Transverse colon (tissue), 4 donors: ENCODE measurements at regions not wholly inside any gene's neighbourhood (a gene's known extent, or its start where the extent isn't known, plus 50 kb on each side); places are given as distances from the start of the nearest gene placed in this dataset.
"Not testable (repeated sequence)": the region's sequence is repeated elsewhere in the genome, so short reads cannot be mapped to it uniquely, and the experiment has no call there.

ENCODE experiments used
- POLR2AphosphoS5 ChIP-seq, 3 donors: sonication (generic); formaldehyde crosslinking; IDR thresholded peaks; one replicate each; pipeline ENCODE4 v1.6.1; 2016; ENCODE audit warnings: antibody characterized with exemption in 3 of 3
- TF ChIP-seq, protein P1 (sequence below), 5 experiments: fragments of 200-600 bp in 3 of 5; fragments of 450-650 bp in 2 of 5; sonication (generic) in 3 of 5; IDR thresholded peaks; 1 replicate in 2 of 5; 2 replicates in 3 of 5; pipeline ENCODE4 v1.5.1; 2016 to 2017; ENCODE audit warnings: antibody characterized with exemption in 5 of 5, inconsistent platforms in 3 of 5, mild to moderate bottlenecking in 2 of 5, moderate library complexity in 1 of 5

DNA sequence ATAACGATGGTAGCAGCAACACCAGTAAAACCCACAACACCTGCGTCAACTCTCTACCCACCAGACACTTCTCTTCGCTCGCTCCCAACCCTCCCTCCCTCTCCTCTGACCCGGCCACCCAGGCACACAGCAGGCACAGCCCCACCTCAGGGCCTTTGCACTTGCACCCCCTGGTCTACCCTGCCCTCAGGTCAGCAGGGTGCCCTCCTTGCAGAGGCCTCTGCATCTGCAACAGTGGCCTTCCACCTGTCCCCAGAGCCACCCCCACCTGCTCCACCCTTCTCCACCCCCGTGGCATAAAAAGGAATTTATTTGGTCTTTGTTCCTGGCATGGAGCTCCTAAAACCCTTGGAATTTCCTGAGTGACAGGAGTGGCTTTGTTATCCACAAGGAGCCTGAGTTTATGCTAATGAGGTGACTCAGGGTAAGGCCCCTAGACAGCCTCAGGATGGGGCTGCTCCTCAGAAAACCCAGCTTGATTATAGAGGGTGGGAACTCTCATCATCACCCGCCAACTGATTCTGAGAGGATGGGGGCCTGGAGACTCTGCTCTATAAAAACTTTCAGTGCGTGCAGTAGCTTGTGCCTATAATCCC, 88.1 kb downstream of the KCNJ18 start:
- TF ChIP-seq, protein P1, sequence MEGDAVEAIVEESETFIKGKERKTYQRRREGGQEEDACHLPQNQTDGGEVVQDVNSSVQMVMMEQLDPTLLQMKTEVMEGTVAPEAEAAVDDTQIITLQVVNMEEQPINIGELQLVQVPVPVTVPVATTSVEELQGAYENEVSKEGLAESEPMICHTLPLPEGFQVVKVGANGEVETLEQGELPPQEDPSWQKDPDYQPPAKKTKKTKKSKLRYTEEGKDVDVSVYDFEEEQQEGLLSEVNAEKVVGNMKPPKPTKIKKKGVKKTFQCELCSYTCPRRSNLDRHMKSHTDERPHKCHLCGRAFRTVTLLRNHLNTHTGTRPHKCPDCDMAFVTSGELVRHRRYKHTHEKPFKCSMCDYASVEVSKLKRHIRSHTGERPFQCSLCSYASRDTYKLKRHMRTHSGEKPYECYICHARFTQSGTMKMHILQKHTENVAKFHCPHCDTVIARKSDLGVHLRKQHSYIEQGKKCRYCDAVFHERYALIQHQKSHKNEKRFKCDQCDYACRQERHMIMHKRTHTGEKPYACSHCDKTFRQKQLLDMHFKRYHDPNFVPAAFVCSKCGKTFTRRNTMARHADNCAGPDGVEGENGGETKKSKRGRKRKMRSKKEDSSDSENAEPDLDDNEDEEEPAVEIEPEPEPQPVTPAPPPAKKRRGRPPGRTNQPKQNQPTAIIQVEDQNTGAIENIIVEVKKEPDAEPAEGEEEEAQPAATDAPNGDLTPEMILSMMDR (IDR thresholded peaks at IDR 0.05) = not testable (repeated sequence)
- not testable (repeated sequence) for TF ChIP-seq POLR2AphosphoS5 (IDR thresholded peaks at IDR 0.05)
